Endothelial cell (in vitro differentiated cells): ENCODE measurements at regions not wholly inside any gene's neighbourhood (a gene's known extent, or its start where the extent isn't known, plus 50 kb on each side); places are given as distances from the start of the nearest gene placed in this dataset.

Source experiments
- DNase-seq: peaks from one replicate; pipeline ENCODE4 v3.0.0; 2021; ENCODE audit warnings: low spot score
- H3K27ac Mint-ChIP-seq: one replicate; pipeline ENCODE4 v1.8.0; 2021; ENCODE audit warnings: mixed read lengths, inconsistent platforms; ENCODE audit not compliant: unreplicated experiment
- H3K27me3 Mint-ChIP-seq: one replicate; pipeline ENCODE4 v1.8.0; 2021; ENCODE audit warnings: mild to moderate bottlenecking, moderate library complexity, mixed read lengths, inconsistent platforms; ENCODE audit not compliant: unreplicated experiment
- H3K36me3 Mint-ChIP-seq: one replicate; pipeline ENCODE4 v1.8.0; 2021; ENCODE audit warnings: mild to moderate bottlenecking, low read depth, mixed read lengths, inconsistent platforms; ENCODE audit not compliant: unreplicated experiment
- H3K4me1 Mint-ChIP-seq: one replicate; pipeline ENCODE4 v1.8.0; 2021; ENCODE audit warnings: mild to moderate bottlenecking, mixed read lengths, inconsistent platforms; ENCODE audit not compliant: unreplicated experiment
- H3K4me3 Mint-ChIP-seq: one replicate; pipeline ENCODE4 v1.8.0; 2021; ENCODE audit warnings: mild to moderate bottlenecking, mixed read lengths, inconsistent platforms; ENCODE audit not compliant: unreplicated experiment
- H3K9me3 Mint-ChIP-seq: one replicate; pipeline ENCODE4 v1.8.0; 2021; ENCODE audit warnings: mixed read lengths, inconsistent platforms; ENCODE audit not compliant: unreplicated experiment
- TF ChIP-seq, protein P1 (sequence below): fragments of 200-600 bp; sonication (generic); IDR thresholded peaks from one replicate; pipeline ENCODE4 v1.5.0; 2021; ENCODE audit warnings: antibody characterized with exemption; ENCODE audit not compliant: unreplicated experiment

DNA sequence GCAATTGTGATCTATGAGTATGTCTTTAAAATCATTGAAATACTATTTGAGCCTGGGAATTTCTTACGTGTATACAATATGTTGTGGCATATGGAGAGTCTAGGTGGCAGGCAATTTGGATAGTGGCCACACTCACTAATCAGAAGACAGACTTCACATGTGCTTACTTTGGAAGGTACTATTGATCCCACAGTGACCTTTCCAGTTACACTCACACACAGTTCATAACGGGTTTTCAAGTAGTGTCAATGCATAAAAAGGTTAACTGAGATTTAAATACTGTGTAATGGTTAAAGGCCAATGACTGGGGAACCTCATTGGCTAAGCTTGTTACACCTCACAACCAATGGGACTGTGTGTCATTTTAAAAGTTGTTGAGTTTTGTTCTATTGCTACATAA is 783.2 kb downstream of the RPA4 start:
- H3K27ac Mint-ChIP-seq: no peak overlapping the region
- H3K4me3 Mint-ChIP-seq: no peak overlapping the region
- H3K36me3 Mint-ChIP-seq: no peaks in the 10 kb centered on the region
- no peak for DNase-seq
- no peaks in the 10 kb centered on the region for H3K4me1 Mint-ChIP-seq
- no peaks in the 10 kb centered on the region for H3K9me3 Mint-ChIP-seq
- TF ChIP-seq, protein P1, sequence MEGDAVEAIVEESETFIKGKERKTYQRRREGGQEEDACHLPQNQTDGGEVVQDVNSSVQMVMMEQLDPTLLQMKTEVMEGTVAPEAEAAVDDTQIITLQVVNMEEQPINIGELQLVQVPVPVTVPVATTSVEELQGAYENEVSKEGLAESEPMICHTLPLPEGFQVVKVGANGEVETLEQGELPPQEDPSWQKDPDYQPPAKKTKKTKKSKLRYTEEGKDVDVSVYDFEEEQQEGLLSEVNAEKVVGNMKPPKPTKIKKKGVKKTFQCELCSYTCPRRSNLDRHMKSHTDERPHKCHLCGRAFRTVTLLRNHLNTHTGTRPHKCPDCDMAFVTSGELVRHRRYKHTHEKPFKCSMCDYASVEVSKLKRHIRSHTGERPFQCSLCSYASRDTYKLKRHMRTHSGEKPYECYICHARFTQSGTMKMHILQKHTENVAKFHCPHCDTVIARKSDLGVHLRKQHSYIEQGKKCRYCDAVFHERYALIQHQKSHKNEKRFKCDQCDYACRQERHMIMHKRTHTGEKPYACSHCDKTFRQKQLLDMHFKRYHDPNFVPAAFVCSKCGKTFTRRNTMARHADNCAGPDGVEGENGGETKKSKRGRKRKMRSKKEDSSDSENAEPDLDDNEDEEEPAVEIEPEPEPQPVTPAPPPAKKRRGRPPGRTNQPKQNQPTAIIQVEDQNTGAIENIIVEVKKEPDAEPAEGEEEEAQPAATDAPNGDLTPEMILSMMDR: no peak
- H3K27me3 Mint-ChIP-seq: peaks cover 1% of the 10 kb centered on the region

DNA sequence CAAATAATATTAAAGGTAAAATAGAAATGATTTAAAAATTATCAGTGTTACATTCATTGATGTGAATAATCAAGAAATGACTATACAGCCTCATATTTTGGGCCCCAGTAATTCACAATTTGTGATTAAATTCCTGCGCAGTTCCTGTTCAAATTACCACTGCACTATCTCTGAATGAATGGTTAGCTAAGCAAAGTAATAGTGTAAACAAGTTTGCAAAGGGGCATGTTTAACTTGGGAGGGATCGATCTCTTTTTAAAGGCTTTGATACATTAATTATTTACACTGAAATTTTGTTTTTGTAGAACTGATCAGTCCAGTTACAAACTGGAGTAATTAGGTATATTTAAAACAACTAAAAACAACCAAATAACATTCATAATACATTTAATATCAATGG is 784.4 kb downstream of the RPA4 start:
- DNase-seq: no peak
- Mint-ChIP-seq H3K4me1 (no peaks in the 10 kb centered on the region), H3K27me3 (peaks cover 1% of the 10 kb centered on the region), H3K4me3 (no peak overlapping the region), H3K9me3 (no peaks in the 10 kb centered on the region), H3K27ac (no peak overlapping the region), H3K36me3 (no peaks in the 10 kb centered on the region)
- TF ChIP-seq, protein P1: no peak

DNA sequence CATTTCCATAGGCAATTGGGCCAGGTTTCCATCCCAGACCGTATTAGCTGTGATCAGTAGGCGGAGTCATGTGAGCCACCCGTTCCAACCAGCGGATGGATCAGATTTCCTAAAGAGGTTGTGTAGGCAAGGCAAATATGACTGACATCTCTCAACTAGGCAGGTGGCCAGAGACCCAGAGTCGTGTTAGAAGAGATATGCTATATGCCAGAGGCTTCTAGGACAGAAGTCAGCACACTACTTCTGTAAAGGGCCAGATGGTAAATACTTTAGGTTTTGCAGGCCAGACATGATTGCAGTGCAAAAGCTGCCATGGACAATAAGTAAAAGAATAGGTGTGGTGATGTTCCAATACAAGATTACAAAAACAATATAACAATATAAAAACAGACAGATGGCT is 788.4 kb downstream of the RPA4 start:
- no peak overlapping the region for H3K4me3 Mint-ChIP-seq

DNA sequence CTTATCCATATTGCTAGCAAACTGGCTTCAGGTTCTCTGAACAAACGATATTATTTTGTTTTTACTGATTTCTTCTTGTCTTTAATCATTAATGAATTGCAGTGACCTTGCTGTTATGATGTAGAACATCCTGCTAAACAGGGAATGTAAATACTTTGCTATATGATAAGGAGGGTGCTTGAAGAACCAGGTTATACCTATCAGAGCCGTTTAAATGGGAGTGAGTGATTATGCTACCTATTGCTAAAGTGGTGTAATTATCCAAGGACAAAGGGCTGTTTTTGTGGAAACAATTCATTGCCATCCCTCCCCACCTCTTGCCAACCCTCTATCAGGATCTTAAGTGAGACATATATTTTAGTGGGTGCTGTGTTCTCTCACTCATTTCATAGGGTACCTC is 788.9 kb downstream of the RPA4 start:
- Mint-ChIP-seq H3K36me3 (no peaks in the 10 kb centered on the region), H3K27ac (no peak overlapping the region), H3K9me3 (no peaks in the 10 kb centered on the region), H3K27me3 (no peaks in the 10 kb centered on the region), H3K4me3 (no peak overlapping the region), H3K4me1 (no peaks in the 10 kb centered on the region)
- DNase-seq: no peak
- TF ChIP-seq, protein P1: no peak

More for the DNA sequence above, 788.4 kb downstream of the RPA4 start:
- DNase-seq: no peak
- Mint-ChIP-seq H3K27ac (no peak overlapping the region), H3K36me3 (no peaks in the 10 kb centered on the region), H3K4me1 (no peaks in the 10 kb centered on the region), H3K27me3 (no peaks in the 10 kb centered on the region), H3K9me3 (no peaks in the 10 kb centered on the region)
- TF ChIP-seq, protein P1: no peak

DNA sequence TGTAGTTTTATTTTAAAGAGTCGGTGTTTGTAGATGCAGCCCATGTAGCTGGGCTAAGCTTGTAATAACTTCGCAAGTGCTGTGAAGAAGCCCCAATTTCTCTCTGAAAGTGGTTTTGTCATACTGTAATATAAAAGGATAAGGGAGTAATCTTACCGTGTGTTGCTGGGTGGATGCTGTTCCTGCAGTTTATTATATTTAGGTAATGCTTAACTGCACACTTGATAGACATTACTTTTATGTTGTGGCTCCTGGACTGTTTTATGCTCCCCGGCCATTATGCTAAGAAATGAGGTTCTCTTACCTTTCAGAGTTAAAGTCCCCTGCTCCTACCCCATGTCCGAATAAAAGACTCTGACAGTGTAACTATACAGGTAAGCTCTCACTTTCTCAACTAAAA is 789.4 kb downstream of the RPA4 start:
- Mint-ChIP-seq H3K27me3 (no peaks in the 10 kb centered on the region), H3K4me1 (no peaks in the 10 kb centered on the region), H3K4me3 (no peak overlapping the region), H3K9me3 (no peaks in the 10 kb centered on the region), H3K27ac (no peak overlapping the region), H3K36me3 (no peaks in the 10 kb centered on the region)
- DNase-seq: no peak
- TF ChIP-seq, protein P1: no peak
